ENCODE measurements at regions not wholly inside any gene's neighbourhood (a gene's known extent, or its start where the extent isn't known, plus 50 kb on each side); places are given as distances from the start of the nearest gene placed in this dataset.

DNA sequence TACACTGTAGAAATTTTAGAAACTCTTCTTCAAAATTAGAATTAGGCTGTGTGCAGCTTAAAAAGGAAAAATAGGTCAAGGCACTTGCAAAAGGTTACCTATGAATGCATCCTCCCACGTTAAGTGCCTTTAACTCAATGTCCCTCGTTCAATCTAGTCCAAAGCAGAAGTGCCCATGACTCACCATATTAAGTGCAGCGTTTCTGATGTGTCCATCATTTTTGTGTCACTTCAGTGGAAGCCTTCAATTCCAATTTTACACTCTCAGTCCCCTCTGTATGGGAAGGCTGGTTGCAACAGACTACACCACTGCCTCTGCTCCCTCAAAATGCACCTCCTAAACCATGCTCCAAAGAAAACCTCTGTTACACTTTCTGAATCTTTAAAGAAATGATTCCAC is 53.4 kb downstream of the FOXB1 start:
- H3K9me3 ChIP-seq (ENCODE audit: control insufficient read depth, insufficient read depth, low read length) = no peaks in the 10 kb centered on the region
- H3K36me3 ChIP-seq (ENCODE audit: control insufficient read depth, insufficient read depth, low read length) = no peaks in the 10 kb centered on the region
- no peaks in the 10 kb centered on the region for H3K27me3 ChIP-seq (ENCODE audit: control insufficient read depth, insufficient read depth, low read length)
- no peak overlapping the region for H3K9ac ChIP-seq (ENCODE audit: low read depth, low read length)
- no peak overlapping the region for H3K4me3 ChIP-seq (ENCODE audit: low read depth, low read length)
- H3K4me1 ChIP-seq (ENCODE audit: control insufficient read depth, insufficient read depth, low read length) = no peaks in the 10 kb centered on the region

DNA sequence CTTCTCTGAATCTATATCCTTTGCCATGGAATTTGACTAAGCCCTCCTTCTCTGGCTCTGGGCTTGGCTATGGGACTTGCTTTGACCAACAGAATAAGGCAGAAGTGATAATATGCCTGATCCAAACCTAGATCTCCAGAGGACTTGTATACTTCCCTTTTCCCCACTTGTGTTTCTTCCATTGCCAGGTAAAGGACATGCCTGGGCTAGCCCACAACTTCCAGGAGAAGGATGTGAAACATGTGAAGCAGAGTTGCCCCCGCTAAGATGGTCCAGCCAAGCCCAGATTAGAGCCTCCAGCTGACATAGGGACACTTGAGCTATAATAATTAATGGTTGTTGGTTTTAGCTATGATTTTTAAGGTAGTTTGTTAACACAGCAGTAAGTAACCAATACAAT is 55.1 kb downstream of the FOXB1 start:
- Histone ChIP-seq H3K9ac (ENCODE audit: low read depth, low read length) (no peak overlapping the region), H3K9me3 (ENCODE audit: control insufficient read depth, insufficient read depth, low read length) (no peaks in the 10 kb centered on the region), H3K27me3 (ENCODE audit: control insufficient read depth, insufficient read depth, low read length) (no peaks in the 10 kb centered on the region)

DNA sequence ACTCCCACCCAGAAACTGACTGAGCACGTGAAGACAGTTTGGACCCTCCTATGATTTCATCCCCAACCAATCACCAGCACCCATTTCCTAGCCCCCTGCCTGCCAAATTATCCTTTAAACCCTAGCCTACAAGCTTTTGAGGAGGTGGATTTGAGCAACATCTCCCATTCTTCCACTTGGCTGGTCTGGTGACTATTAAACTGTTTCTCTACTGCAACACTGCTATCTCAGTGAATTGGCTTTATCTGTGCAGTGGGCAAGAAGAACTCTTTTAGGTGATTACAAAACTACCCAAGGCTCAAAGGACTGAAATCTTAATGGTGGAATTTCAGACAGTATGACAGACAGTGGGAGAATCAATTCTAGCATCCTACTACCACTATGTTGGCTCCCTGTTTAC is 57.6 kb downstream of the FOXB1 start:
- Histone ChIP-seq H3K4me3 (ENCODE audit: low read depth, low read length) (no peak overlapping the region), H3K36me3 (ENCODE audit: control insufficient read depth, insufficient read depth, low read length) (no peaks in the 10 kb centered on the region), H3K9me3 (ENCODE audit: control insufficient read depth, insufficient read depth, low read length) (no peaks in the 10 kb centered on the region), H3K9ac (ENCODE audit: low read depth, low read length) (no peak overlapping the region), H3K27me3 (ENCODE audit: control insufficient read depth, insufficient read depth, low read length) (no peaks in the 10 kb centered on the region), H3K4me1 (ENCODE audit: control insufficient read depth, insufficient read depth, low read length) (no peaks in the 10 kb centered on the region)

More for the DNA sequence above, 55.1 kb downstream of the FOXB1 start:
- H3K4me1 ChIP-seq (ENCODE audit: control insufficient read depth, insufficient read depth, low read length) = no peaks in the 10 kb centered on the region
- no peaks in the 10 kb centered on the region for H3K36me3 ChIP-seq (ENCODE audit: control insufficient read depth, insufficient read depth, low read length)
- H3K4me3 ChIP-seq (ENCODE audit: low read depth, low read length) = no peak overlapping the region

DNA sequence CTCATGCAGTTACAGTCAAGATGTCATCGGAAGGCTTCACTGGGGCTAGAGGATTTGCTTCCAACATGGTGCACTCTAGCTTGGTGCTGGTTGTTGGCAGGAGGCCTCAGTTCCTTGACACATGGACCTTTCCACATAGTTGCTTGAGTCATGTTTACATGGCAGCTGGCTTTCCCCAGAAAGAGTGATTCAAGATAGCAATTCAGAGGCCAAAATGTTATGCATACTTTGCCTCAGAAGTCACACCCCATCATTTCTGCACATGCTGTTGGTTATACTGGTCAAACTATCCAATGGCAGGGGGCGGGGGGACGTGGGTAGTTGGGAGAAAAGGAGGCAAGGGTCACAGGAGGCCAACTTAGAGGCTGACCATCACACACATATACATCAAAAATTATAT is 58.7 kb downstream of the FOXB1 start:
- H3K4me1 ChIP-seq (ENCODE audit: control insufficient read depth, insufficient read depth, low read length) = no peaks in the 10 kb centered on the region
- no peak overlapping the region for H3K4me3 ChIP-seq (ENCODE audit: low read depth, low read length)
- no peaks in the 10 kb centered on the region for H3K27me3 ChIP-seq (ENCODE audit: control insufficient read depth, insufficient read depth, low read length)
- no peaks in the 10 kb centered on the region for H3K9me3 ChIP-seq (ENCODE audit: control insufficient read depth, insufficient read depth, low read length)
- no peak overlapping the region for H3K9ac ChIP-seq (ENCODE audit: low read depth, low read length)
- H3K36me3 ChIP-seq (ENCODE audit: control insufficient read depth, insufficient read depth, low read length) = no peaks in the 10 kb centered on the region

DNA sequence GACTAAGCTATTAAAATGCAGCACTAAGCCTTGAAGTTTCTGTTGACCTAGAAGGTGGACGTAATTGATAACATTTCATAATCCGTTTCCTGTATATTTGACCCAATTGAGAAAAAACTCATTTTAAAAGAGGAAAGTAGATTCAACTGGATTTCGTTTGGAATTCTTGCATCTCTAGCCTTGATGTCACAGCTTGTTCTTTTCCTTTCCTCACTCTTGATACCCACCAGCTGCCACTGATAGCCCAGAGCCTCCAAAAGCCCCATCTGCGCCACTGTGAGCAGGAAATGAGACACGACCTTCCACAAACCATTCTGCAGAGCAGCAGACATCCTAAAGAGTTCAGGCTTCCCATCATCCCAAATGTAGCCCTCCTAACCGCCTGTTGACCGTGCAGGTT is 61.8 kb downstream of the FOXB1 start:
- Histone ChIP-seq H3K9ac (ENCODE audit: low read depth, low read length) (no peak overlapping the region), H3K27me3 (ENCODE audit: control insufficient read depth, insufficient read depth, low read length) (no peaks in the 10 kb centered on the region), H3K4me3 (ENCODE audit: low read depth, low read length) (no peak overlapping the region)

DNA sequence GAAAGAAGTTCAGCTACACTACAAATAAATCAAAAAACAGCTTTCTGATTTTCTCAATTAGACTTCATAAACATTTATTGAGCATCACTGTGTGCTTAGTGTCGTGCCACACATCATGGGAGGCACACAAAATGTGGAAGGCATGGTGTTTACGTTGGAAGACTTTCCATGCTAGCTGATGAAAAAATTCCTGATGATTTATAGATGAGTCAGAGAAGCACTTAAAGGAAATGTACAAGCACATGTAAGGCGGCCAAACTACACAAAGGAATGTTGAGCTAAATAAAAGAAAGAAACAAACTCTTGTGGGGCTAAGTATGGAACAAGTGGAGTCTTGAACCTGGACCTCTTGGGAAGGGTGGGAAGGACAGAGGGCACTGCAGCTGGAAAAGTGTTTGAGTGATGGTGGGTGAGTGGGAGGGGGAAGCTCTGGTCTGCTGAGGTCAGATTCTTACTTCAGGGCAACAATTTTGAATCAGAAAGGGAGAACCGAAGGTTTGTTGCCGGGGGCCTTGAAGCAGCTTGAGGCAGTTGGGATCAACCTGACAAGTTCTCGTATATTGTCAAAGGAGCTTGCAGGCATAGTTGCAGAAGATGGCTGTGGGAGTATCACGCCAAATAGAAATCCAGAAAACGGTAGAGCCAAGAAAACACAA is 66.9 kb downstream of the FOXB1 start:
- Histone ChIP-seq H3K36me3 (ENCODE audit: control insufficient read depth, insufficient read depth, low read length) (no peaks in the 10 kb centered on the region), H3K4me1 (ENCODE audit: control insufficient read depth, insufficient read depth, low read length) (peaks cover 14% of the 10 kb centered on the region), H3K9ac (ENCODE audit: low read depth, low read length) (no peak overlapping the region), H3K27me3 (ENCODE audit: control insufficient read depth, insufficient read depth, low read length) (no peaks in the 10 kb centered on the region), H3K4me3 (ENCODE audit: low read depth, low read length) (no peak overlapping the region), H3K9me3 (ENCODE audit: control insufficient read depth, insufficient read depth, low read length) (no peaks in the 10 kb centered on the region)

More for the DNA sequence above, 61.8 kb downstream of the FOXB1 start:
- no peaks in the 10 kb centered on the region for H3K36me3 ChIP-seq (ENCODE audit: control insufficient read depth, insufficient read depth, low read length)
- peaks cover 3% of the 10 kb centered on the region for H3K4me1 ChIP-seq (ENCODE audit: control insufficient read depth, insufficient read depth, low read length)
- no peaks in the 10 kb centered on the region for H3K9me3 ChIP-seq (ENCODE audit: control insufficient read depth, insufficient read depth, low read length)

DNA sequence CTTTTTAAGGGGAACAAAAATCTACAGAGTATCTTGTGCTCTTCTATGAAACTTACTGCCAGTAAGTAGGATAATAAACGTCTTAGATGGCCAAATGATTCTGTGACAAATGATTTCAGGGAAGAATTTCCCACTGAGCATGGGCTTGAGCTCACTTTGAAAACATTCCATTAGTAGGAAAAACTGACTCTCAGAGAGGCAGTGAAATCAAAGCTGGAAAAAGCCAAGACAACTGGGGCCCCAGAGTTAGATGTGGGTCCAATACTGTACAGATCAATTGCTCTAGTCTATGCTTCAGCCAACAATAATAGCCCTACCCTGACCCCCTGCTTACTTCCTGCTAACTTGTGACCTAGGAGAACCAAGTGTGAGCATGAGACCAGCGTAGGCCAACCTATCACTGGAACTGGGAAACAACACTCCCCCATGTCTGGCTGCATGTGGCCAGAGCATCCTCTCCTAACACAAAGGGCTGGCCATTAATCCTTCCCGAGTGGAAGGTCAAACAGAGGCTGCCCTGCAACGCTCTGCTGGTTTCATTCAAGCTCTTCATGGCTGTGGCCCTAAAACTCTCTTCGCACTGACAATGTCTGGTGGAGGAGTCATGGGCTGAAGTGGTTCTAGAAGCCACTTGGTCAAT is 68.8 kb downstream of the FOXB1 start:
- Histone ChIP-seq H3K27me3 (ENCODE audit: control insufficient read depth, insufficient read depth, low read length) (no peaks in the 10 kb centered on the region), H3K9ac (ENCODE audit: low read depth, low read length) (no peak overlapping the region), H3K4me1 (ENCODE audit: control insufficient read depth, insufficient read depth, low read length) (peaks cover 27% of the 10 kb centered on the region), H3K36me3 (ENCODE audit: control insufficient read depth, insufficient read depth, low read length) (no peaks in the 10 kb centered on the region), H3K4me3 (ENCODE audit: low read depth, low read length) (no peak overlapping the region), H3K9me3 (ENCODE audit: control insufficient read depth, insufficient read depth, low read length) (no peaks in the 10 kb centered on the region)

DNA sequence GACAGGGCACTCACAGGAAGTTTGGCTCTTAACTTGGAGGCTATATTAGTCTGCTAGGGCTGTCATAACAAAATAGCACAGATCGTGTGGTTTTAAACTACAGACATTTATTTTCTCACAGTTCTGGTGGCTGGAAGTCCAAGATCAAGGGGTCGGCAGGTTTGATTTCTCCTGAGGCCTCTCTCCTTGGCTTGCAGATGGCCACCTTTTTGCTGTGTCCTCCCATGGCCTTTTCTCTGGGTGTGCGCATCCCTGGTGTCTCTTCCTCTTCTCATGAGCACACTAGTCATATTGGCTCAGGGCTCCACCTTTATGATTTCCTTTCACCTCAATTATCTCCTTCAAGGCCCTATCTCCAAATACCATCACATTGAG is 69.3 kb downstream of the FOXB1 start:
- Histone ChIP-seq H3K9ac (ENCODE audit: low read depth, low read length) (no peak overlapping the region), H3K27me3 (ENCODE audit: control insufficient read depth, insufficient read depth, low read length) (no peaks in the 10 kb centered on the region), H3K9me3 (ENCODE audit: control insufficient read depth, insufficient read depth, low read length) (no peaks in the 10 kb centered on the region), H3K4me1 (ENCODE audit: control insufficient read depth, insufficient read depth, low read length) (peaks cover 27% of the 10 kb centered on the region), H3K36me3 (ENCODE audit: control insufficient read depth, insufficient read depth, low read length) (no peaks in the 10 kb centered on the region), H3K4me3 (ENCODE audit: low read depth, low read length) (no peak overlapping the region)

DNA sequence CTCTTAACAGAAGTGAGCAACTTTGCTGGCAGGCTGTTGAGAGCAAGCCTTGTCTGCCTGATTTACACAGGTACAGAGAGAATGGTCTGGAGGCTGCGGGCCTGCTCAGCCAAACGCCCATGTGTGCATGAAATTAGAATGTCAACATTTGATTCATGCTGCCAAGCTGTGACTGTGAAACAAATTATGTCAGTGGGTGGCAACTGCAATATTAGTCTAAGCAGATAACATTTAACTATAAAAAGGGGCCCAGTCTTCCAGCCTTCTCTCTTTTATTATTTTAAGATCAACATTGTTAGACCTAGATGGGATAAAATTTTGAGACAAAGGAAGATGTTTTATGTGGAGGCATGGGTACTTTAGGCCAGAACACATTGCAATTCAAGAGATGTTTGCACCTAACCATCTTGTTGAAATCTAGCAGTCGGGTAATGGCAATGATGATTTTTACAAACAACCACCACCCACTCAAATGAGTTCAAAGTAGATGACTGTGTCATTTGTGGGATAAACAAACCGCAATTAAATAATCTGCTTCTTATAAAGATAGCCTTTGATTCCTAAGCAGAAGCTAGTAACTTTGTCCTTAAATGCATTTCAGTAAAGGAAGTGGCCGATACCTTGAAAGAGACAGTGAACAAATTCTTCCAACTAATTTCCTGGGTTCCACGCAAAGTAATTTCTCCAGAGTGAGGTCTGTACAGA is 70.2 kb downstream of the FOXB1 start:
- no peaks in the 10 kb centered on the region for H3K36me3 ChIP-seq (ENCODE audit: control insufficient read depth, insufficient read depth, low read length)
- H3K9ac ChIP-seq (ENCODE audit: low read depth, low read length) = no peak overlapping the region
- no peak overlapping the region for H3K4me3 ChIP-seq (ENCODE audit: low read depth, low read length)
- H3K27me3 ChIP-seq (ENCODE audit: control insufficient read depth, insufficient read depth, low read length) = no peaks in the 10 kb centered on the region
- H3K4me1 ChIP-seq (ENCODE audit: control insufficient read depth, insufficient read depth, low read length) = peaks cover 27% of the 10 kb centered on the region
- no peaks in the 10 kb centered on the region for H3K9me3 ChIP-seq (ENCODE audit: control insufficient read depth, insufficient read depth, low read length)

DNA sequence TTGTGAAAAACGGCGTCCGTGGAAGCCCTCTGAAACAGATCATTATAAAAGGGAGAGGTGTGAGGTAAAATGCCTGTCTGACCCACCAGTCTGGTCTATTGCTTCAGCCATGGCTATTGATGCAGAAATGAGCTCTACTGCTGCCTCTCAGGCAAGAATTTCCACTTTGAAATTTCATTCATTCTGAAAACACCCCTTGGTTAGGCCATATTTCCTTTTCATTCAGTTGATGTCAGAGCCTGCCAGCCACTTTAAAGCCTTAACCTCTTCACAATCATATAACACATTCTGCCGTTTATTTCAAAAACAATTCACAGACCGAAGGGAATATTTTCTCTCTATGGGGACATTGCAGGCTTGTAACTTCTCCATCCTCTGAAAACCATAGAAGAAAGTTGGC is 71.9 kb downstream of the FOXB1 start:
- Histone ChIP-seq H3K4me3 (ENCODE audit: low read depth, low read length) (no peak overlapping the region), H3K9me3 (ENCODE audit: control insufficient read depth, insufficient read depth, low read length) (no peaks in the 10 kb centered on the region), H3K9ac (ENCODE audit: low read depth, low read length) (no peak overlapping the region), H3K27me3 (ENCODE audit: control insufficient read depth, insufficient read depth, low read length) (no peaks in the 10 kb centered on the region), H3K36me3 (ENCODE audit: control insufficient read depth, insufficient read depth, low read length) (no peaks in the 10 kb centered on the region), H3K4me1 (ENCODE audit: control insufficient read depth, insufficient read depth, low read length) (peaks cover 23% of the 10 kb centered on the region)

DNA sequence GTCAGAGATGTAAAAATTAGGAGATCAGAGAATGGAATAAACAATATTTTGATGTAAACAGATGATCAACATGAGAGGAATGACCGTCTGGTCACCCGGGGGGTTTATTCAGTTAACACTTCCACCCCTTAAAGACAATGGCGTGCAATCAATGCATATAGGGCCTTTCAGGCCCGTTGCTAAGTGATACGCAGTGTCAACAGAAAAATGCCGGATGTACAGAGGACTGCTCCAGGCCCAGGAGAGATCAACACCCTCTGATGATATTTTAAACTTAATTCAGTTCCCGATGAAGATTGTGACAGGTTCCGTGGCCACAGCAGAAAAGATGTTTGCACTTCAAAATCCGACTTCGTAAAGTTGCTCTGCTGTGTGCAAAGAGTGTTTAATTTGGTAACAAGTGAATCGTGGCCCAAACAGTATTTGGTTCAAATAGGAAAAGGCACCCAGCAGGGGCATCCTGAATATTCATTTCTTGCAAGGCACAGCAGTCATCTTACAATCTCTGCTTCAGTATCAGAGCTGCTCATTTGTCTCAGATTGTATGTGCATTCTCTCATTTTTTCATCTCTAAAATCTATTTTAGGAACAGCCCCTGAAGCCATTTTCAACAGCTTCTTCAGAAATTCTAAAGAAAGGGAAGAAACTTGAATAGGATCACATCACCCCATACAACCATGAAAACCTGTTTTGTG is 72.6 kb downstream of the FOXB1 start:
- H3K9me3 ChIP-seq (ENCODE audit: control insufficient read depth, insufficient read depth, low read length) = no peaks in the 10 kb centered on the region
- H3K9ac ChIP-seq (ENCODE audit: low read depth, low read length) = no peak overlapping the region
- no peaks in the 10 kb centered on the region for H3K27me3 ChIP-seq (ENCODE audit: control insufficient read depth, insufficient read depth, low read length)

More for the DNA sequence above, 72.6 kb downstream of the FOXB1 start:
- H3K4me3 ChIP-seq (ENCODE audit: low read depth, low read length) = no peak overlapping the region
- H3K4me1 ChIP-seq (ENCODE audit: control insufficient read depth, insufficient read depth, low read length) = peaks cover 23% of the 10 kb centered on the region
- H3K36me3 ChIP-seq (ENCODE audit: control insufficient read depth, insufficient read depth, low read length) = no peaks in the 10 kb centered on the region
